WTC11 (cell line): ENCODE measurements at regions not wholly inside any gene's neighbourhood (a gene's known extent, or its start where the extent isn't known, plus 50 kb on each side); places are given as distances from the start of the nearest gene placed in this dataset.

Experiments used
- ATAC-seq: fragments of 200-7000 bp; cut with Tn5 transposase; 2 replicates; pipeline ENCODE4 v1.10.0; 2021; ENCODE audit warnings: mild to moderate bottlenecking, moderate library complexity
- CTCF ChIA-PET: fragments of 300-600 bp; sonication (Branson Sonifier 250); formaldehyde crosslinking; loops from one replicate; lab custom pipeline; 2021; ENCODE audit warnings: antibody characterized with exemption; lab: Charles Lee
- POLR2A ChIA-PET: fragments of 350-600 bp; sonication (Branson Sonifier 250); formaldehyde crosslinking; loops from one replicate; lab custom pipeline; 2021; ENCODE audit warnings: antibody characterized with exemption; lab: Charles Lee
- DNase-seq: peaks from one replicate; pipeline ENCODE4 v3.0.0; 2021; ENCODE audit warnings: low spot score
- H3K27ac Mint-ChIP-seq: 2 replicates; pipeline ENCODE4 v1.8.0; 2021; ENCODE audit warnings: mixed read lengths
- H3K27me3 Mint-ChIP-seq: 2 replicates; pipeline ENCODE4 v1.8.0; 2021; ENCODE audit warnings: low read depth, mild to moderate bottlenecking, moderate library complexity, mixed read lengths
- H3K36me3 Mint-ChIP-seq: 2 replicates; pipeline ENCODE4 v1.8.0; 2021; ENCODE audit warnings: mixed read lengths
- H3K4me1 Mint-ChIP-seq: 2 replicates; pipeline ENCODE4 v1.8.0; 2022; ENCODE audit warnings: mixed read lengths
- H3K4me3 Mint-ChIP-seq: 2 replicates; pipeline ENCODE4 v1.8.0; 2021; ENCODE audit warnings: mild to moderate bottlenecking, moderate library complexity, mixed read lengths
- H3K9me3 Mint-ChIP-seq: 2 replicates; pipeline ENCODE4 v1.8.0; 2021; ENCODE audit warnings: mixed read lengths
- AFF4 ChIP-seq: sonication (generic); formaldehyde crosslinking; IDR thresholded peaks from 2 replicates; pipeline ENCODE4 v1.8.1; 2023; ENCODE audit warnings: mild to moderate bottlenecking, missing genetic modification reagents, borderline replicate concordance
- EMX1 ChIP-seq: fragments of 250-450 bp; sonication (Bioruptor Pico); IDR thresholded peaks from 2 replicates; pipeline ENCODE4 v1.8.0; 2021; ENCODE audit warnings: mild to moderate bottlenecking
- GABPB1 ChIP-seq: sonication (generic); formaldehyde crosslinking; IDR thresholded peaks from 2 replicates; pipeline ENCODE4 v1.8.1; 2023; ENCODE audit warnings: mild to moderate bottlenecking, missing genetic modification reagents
- GRHL2 ChIP-seq: fragments of 250-450 bp; sonication (Bioruptor Pico); IDR thresholded peaks from 2 replicates; pipeline ENCODE4 v1.8.0; 2022; ENCODE audit warnings: mild to moderate bottlenecking, moderate library complexity; ENCODE audit not compliant: insufficient replicate concordance, severe bottlenecking
- JAZF1 ChIP-seq: fragments of 250-450 bp; sonication (Bioruptor Pico); IDR thresholded peaks from 2 replicates; pipeline ENCODE4 v1.9.0; 2021; ENCODE audit warnings: moderate library complexity, mild to moderate bottlenecking, inconsistent platforms
- NFYB ChIP-seq: sonication (generic); formaldehyde crosslinking; conservative IDR thresholded peaks from 2 replicates; pipeline ENCODE4 v1.8.0; 2022; ENCODE audit warnings: low read depth, missing genetic modification reagents
- SOX15 ChIP-seq: fragments of 250-450 bp; sonication (Bioruptor Pico); IDR thresholded peaks from 2 replicates; pipeline ENCODE4 v1.9.0; 2021; ENCODE audit warnings: mild to moderate bottlenecking
- ZNF219 ChIP-seq: sonication (generic); formaldehyde crosslinking; IDR thresholded peaks from 2 replicates; pipeline ENCODE4 v1.8.0; 2023; ENCODE audit warnings: missing genetic modification reagents, mild to moderate bottlenecking, borderline replicate concordance
- ZNF232 ChIP-seq: sonication (generic); formaldehyde crosslinking; IDR thresholded peaks from 2 replicates; pipeline ENCODE4 v1.8.0; 2022; ENCODE audit warnings: mild to moderate bottlenecking, missing genetic modification reagents
- ZNF281 ChIP-seq: sonication (generic); formaldehyde crosslinking; IDR thresholded peaks from 2 replicates; pipeline ENCODE4 v1.8.0; 2023; ENCODE audit warnings: mild to moderate bottlenecking, missing genetic modification reagents
- ZNF423 ChIP-seq: fragments of 250-450 bp; sonication (Bioruptor Pico); IDR thresholded peaks from 2 replicates; pipeline ENCODE4 v2.1.2; 2022; ENCODE audit warnings: mild to moderate bottlenecking, moderate library complexity
- TF ChIP-seq, protein P1 (sequence below): fragments of 250-450 bp; sonication (Bioruptor Pico); IDR thresholded peaks from 2 replicates; pipeline ENCODE4 v1.9.0; 2021; ENCODE audit warnings: mild to moderate bottlenecking, borderline replicate concordance
- TF ChIP-seq, protein P2 (sequence below): fragments of 250-450 bp; sonication (Bioruptor Pico); IDR thresholded peaks from 2 replicates; pipeline ENCODE4 v1.8.0; 2021; ENCODE audit warnings: mild to moderate bottlenecking
- TF ChIP-seq, protein P3 (sequence below): sonication (generic); formaldehyde crosslinking; conservative IDR thresholded peaks from 2 replicates; pipeline ENCODE4 v1.8.1; 2022; ENCODE audit warnings: mild to moderate bottlenecking, missing genetic modification reagents
- TF ChIP-seq, protein P4 (sequence below): sonication (generic); formaldehyde crosslinking; IDR thresholded peaks from 2 replicates; pipeline ENCODE4 v1.8.0; 2023; ENCODE audit warnings: missing genetic modification reagents, mild to moderate bottlenecking, borderline replicate concordance

- peaks cover 8% of the 10 kb centered on the region for H3K4me1 Mint-ChIP-seq
- no peak overlapping the region for H3K4me3 Mint-ChIP-seq
- DNase-seq = no peak
- no peak for ATAC-seq
- H3K27ac Mint-ChIP-seq = no peak overlapping the region
- no peaks in the 10 kb centered on the region; the same call in 1 of the 2 replicates for H3K36me3 Mint-ChIP-seq
- H3K27me3 Mint-ChIP-seq = no peaks in the 10 kb centered on the region; the same call in 1 of the 2 replicates
- H3K9me3 Mint-ChIP-seq = peaks cover 23% of the 10 kb centered on the region
- TF ChIP-seq ZNF232 (CRISPR knock-in tag) = no peak
- TF ChIP-seq, protein P1, sequence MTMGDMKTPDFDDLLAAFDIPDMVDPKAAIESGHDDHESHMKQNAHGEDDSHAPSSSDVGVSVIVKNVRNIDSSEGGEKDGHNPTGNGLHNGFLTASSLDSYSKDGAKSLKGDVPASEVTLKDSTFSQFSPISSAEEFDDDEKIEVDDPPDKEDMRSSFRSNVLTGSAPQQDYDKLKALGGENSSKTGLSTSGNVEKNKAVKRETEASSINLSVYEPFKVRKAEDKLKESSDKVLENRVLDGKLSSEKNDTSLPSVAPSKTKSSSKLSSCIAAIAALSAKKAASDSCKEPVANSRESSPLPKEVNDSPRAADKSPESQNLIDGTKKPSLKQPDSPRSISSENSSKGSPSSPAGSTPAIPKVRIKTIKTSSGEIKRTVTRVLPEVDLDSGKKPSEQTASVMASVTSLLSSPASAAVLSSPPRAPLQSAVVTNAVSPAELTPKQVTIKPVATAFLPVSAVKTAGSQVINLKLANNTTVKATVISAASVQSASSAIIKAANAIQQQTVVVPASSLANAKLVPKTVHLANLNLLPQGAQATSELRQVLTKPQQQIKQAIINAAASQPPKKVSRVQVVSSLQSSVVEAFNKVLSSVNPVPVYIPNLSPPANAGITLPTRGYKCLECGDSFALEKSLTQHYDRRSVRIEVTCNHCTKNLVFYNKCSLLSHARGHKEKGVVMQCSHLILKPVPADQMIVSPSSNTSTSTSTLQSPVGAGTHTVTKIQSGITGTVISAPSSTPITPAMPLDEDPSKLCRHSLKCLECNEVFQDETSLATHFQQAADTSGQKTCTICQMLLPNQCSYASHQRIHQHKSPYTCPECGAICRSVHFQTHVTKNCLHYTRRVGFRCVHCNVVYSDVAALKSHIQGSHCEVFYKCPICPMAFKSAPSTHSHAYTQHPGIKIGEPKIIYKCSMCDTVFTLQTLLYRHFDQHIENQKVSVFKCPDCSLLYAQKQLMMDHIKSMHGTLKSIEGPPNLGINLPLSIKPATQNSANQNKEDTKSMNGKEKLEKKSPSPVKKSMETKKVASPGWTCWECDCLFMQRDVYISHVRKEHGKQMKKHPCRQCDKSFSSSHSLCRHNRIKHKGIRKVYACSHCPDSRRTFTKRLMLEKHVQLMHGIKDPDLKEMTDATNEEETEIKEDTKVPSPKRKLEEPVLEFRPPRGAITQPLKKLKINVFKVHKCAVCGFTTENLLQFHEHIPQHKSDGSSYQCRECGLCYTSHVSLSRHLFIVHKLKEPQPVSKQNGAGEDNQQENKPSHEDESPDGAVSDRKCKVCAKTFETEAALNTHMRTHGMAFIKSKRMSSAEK (CRISPR knock-in tag) = no peak
- TF ChIP-seq, protein P2, sequence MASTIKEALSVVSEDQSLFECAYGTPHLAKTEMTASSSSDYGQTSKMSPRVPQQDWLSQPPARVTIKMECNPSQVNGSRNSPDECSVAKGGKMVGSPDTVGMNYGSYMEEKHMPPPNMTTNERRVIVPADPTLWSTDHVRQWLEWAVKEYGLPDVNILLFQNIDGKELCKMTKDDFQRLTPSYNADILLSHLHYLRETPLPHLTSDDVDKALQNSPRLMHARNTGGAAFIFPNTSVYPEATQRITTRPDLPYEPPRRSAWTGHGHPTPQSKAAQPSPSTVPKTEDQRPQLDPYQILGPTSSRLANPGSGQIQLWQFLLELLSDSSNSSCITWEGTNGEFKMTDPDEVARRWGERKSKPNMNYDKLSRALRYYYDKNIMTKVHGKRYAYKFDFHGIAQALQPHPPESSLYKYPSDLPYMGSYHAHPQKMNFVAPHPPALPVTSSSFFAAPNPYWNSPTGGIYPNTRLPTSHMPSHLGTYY (CRISPR knock-in tag) = no peak
- no peak for TF ChIP-seq GABPB1 (CRISPR knock-in tag)
- TF ChIP-seq SOX15 (CRISPR knock-in tag) = no peak
- TF ChIP-seq, protein P3, sequence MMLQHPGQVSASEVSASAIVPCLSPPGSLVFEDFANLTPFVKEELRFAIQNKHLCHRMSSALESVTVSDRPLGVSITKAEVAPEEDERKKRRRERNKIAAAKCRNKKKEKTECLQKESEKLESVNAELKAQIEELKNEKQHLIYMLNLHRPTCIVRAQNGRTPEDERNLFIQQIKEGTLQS (CRISPR knock-in tag) = no peak
- no peak for TF ChIP-seq ZNF423
- no peak for TF ChIP-seq GRHL2 (CRISPR knock-in tag)
- no peak for TF ChIP-seq JAZF1 (CRISPR knock-in tag)
- no peak for TF ChIP-seq AFF4
- ChIA-PET POLR2A (no interaction called here), CTCF (no interaction called here)
Measured at GRCh38 chr3:15884132-15884531, 86.4 kb upstream of the ANKRD28 start.

DNA sequence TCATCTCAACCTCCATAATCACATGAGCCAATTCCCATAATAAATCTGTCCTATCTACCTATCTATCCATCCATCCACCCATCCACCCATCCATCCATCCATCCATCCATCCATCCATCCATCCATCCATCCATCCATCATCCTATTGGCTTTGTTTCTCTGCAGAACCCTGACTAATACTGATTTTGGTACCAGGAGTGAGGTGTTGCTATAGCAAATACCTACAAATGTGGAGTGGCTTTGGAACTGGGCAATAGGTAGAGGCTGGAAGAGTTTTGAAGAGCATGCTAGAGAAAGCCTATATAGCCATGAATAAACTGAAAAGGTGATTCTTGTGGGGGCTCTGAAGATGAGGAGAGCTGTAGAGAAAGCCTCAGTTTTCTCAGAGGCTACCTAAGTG, 88.7 kb upstream of the ANKRD28 start:
- Mint-ChIP-seq H3K4me3 (no peak overlapping the region), H3K27me3 (no peaks in the 10 kb centered on the region; the same call in 1 of the 2 replicates), H3K9me3 (peaks cover 22% of the 10 kb centered on the region), H3K36me3 (no peaks in the 10 kb centered on the region), H3K4me1 (peaks cover 7% of the 10 kb centered on the region), H3K27ac (no peak overlapping the region)
- POLR2A ChIA-PET = no interaction called here
- no peak for DNase-seq
- no peak for TF ChIP-seq ZNF281 (CRISPR knock-in tag)
- TF ChIP-seq, protein P4, sequence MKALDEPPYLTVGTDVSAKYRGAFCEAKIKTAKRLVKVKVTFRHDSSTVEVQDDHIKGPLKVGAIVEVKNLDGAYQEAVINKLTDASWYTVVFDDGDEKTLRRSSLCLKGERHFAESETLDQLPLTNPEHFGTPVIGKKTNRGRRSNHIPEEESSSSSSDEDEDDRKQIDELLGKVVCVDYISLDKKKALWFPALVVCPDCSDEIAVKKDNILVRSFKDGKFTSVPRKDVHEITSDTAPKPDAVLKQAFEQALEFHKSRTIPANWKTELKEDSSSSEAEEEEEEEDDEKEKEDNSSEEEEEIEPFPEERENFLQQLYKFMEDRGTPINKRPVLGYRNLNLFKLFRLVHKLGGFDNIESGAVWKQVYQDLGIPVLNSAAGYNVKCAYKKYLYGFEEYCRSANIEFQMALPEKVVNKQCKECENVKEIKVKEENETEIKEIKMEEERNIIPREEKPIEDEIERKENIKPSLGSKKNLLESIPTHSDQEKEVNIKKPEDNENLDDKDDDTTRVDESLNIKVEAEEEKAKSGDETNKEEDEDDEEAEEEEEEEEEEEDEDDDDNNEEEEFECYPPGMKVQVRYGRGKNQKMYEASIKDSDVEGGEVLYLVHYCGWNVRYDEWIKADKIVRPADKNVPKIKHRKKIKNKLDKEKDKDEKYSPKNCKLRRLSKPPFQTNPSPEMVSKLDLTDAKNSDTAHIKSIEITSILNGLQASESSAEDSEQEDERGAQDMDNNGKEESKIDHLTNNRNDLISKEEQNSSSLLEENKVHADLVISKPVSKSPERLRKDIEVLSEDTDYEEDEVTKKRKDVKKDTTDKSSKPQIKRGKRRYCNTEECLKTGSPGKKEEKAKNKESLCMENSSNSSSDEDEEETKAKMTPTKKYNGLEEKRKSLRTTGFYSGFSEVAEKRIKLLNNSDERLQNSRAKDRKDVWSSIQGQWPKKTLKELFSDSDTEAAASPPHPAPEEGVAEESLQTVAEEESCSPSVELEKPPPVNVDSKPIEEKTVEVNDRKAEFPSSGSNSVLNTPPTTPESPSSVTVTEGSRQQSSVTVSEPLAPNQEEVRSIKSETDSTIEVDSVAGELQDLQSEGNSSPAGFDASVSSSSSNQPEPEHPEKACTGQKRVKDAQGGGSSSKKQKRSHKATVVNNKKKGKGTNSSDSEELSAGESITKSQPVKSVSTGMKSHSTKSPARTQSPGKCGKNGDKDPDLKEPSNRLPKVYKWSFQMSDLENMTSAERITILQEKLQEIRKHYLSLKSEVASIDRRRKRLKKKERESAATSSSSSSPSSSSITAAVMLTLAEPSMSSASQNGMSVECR (CRISPR knock-in tag) = no peak
- TF ChIP-seq EMX1 (CRISPR knock-in tag) = no peak
- TF ChIP-seq ZNF219 (CRISPR knock-in tag) = no peak
- TF ChIP-seq NFYB (CRISPR knock-in tag) = no peak
- CTCF ChIA-PET = no interaction called here
- ATAC-seq = no peak
